K562 (cell line): ENCODE measurements at regions not wholly inside any gene's neighbourhood (a gene's known extent, or its start where the extent isn't known, plus 50 kb on each side); places are given as distances from the start of the nearest gene placed in this dataset.
A peak's percentile ranks its signal among the peaks of the same experiment; 100 is the strongest.

Experiments
- ATF1 ChIP-seq, 2 experiments: fragments of 450-650 bp in 1 of 2; IDR thresholded peaks; 2 replicates each; pipeline ENCODE4 v1.6.1; 2016; ENCODE audit warnings: missing compliant biosample characterization in 1 of 2, missing genetic modification characterization in 1 of 2
- CBFA2T2 ChIP-seq: fragments of 450-650 bp; conservative IDR thresholded peaks from 2 replicates; pipeline ENCODE4 v1.6.1; 2017; ENCODE audit warnings: mild to moderate bottlenecking
- CTBP1 ChIP-seq: fragments of 450-650 bp; IDR thresholded peaks from 2 replicates; pipeline ENCODE4 v1.6.1; 2016; ENCODE audit warnings: borderline replicate concordance
- FOXA3 ChIP-seq, 2 experiments: fragments of 450-650 bp in 1 of 2; sonication (generic) in 1 of 2; formaldehyde crosslinking; IDR thresholded peaks in 1 of 2; conservative IDR thresholded peaks in 1 of 2; 2 replicates each; pipeline versions ENCODE4 v1.4.0 to v1.8.0; 2020 to 2022; ENCODE audit warnings: mild to moderate bottlenecking in 2 of 2, missing genetic modification reagents in 1 of 2
- HMGN3 ChIP-seq: IDR thresholded peaks from 2 replicates; pipeline ENCODE4 v1.6.1; 2011; ENCODE audit warnings: borderline replicate concordance, low read depth, mild to moderate bottlenecking, mixed read lengths, low read length; ENCODE audit not compliant: insufficient read length; ENCODE audit errors: extremely low read depth
- MTA1 ChIP-seq: fragments of 450-650 bp; IDR thresholded peaks from 2 replicates; pipeline ENCODE4 v1.6.1; 2017; ENCODE audit warnings: borderline replicate concordance
- MTA2 ChIP-seq: fragments of 450-650 bp; IDR thresholded peaks from 2 replicates; pipeline ENCODE4 v1.6.1; 2016; ENCODE audit warnings: low read depth
- MTA3 ChIP-seq: fragments of 450-650 bp; formaldehyde crosslinking; IDR thresholded peaks from 2 replicates; pipeline ENCODE4 v1.6.1; 2017; ENCODE audit warnings: mild to moderate bottlenecking, borderline replicate concordance
- NFATC3 ChIP-seq: fragments of 450-650 bp; IDR thresholded peaks from 2 replicates; pipeline ENCODE4 v1.6.1; 2017; ENCODE audit warnings: mild to moderate bottlenecking
- NONO ChIP-seq, 2 experiments: fragments of 200-400 bp in 1 of 2; fragments of 450-650 bp in 1 of 2; formaldehyde crosslinking in 1 of 2; IDR thresholded peaks; 2 replicates each; pipeline ENCODE4 v1.6.1; 2017; ENCODE audit warnings: low read depth in 2 of 2, mild to moderate bottlenecking in 2 of 2, moderate library complexity in 2 of 2, low read length in 1 of 2
- OTX1 ChIP-seq: fragments of 450-650 bp; formaldehyde crosslinking; IDR thresholded peaks from 2 replicates; pipeline ENCODE4 v1.4.0; 2022; ENCODE audit warnings: mild to moderate bottlenecking
- POLR2B ChIP-seq: fragments of 450-650 bp; IDR thresholded peaks from 2 replicates; pipeline ENCODE4 v1.6.1; 2018; ENCODE audit warnings: low read depth; ENCODE audit not compliant: partially characterized antibody
- SMARCE1 ChIP-seq: fragments of 450-650 bp; IDR thresholded peaks from 2 replicates; pipeline ENCODE4 v1.7.1; 2016; ENCODE audit warnings: mild to moderate bottlenecking
- ZBTB7A ChIP-seq: IDR thresholded peaks from 2 replicates; pipeline ENCODE4 v1.6.1; 2011; ENCODE audit warnings: low read depth, mild to moderate bottlenecking, low read length, moderate library complexity, borderline replicate concordance; ENCODE audit not compliant: control insufficient read depth
- ZC3H8 ChIP-seq: fragments of 450-650 bp; IDR thresholded peaks from 2 replicates; pipeline ENCODE4 v1.6.1; 2017
- ZNF347 ChIP-seq: fragments of 450-650 bp; formaldehyde crosslinking; IDR thresholded peaks from 2 replicates; pipeline ENCODE4 v1.4.0; 2020; ENCODE audit warnings: low read depth, mild to moderate bottlenecking, moderate library complexity
- ZNF431 ChIP-seq: sonication (generic); formaldehyde crosslinking; IDR thresholded peaks from 2 replicates; pipeline ENCODE4 v1.8.0; 2022; ENCODE audit warnings: mild to moderate bottlenecking, missing genetic modification reagents
- TF ChIP-seq, protein P1 (sequence below): fragments of 450-650 bp; formaldehyde crosslinking; IDR thresholded peaks from 2 replicates; pipeline ENCODE4 v1.4.0; 2020; ENCODE audit warnings: mild to moderate bottlenecking, moderate library complexity
- TF ChIP-seq, protein P2 (sequence below): fragments of 200-800 bp; sonication (Bioruptor generic); IDR thresholded peaks from 2 replicates; pipeline ENCODE4 v1.6.1; 2017; ENCODE audit warnings: missing genetic modification characterization, missing compliant biosample characterization
- TF ChIP-seq, protein P3 (sequence below): fragments of 450-650 bp; IDR thresholded peaks from 2 replicates; pipeline ENCODE4 v1.6.1; 2016; ENCODE audit warnings: low read depth, mild to moderate bottlenecking, moderate library complexity
- TF ChIP-seq, protein P4 (sequence below): fragments of 250-450 bp; sonication (Bioruptor Pico); IDR thresholded peaks from 2 replicates; pipeline ENCODE4 v1.4.0; 2020; ENCODE audit warnings: mild to moderate bottlenecking, moderate library complexity, borderline replicate concordance
- TF ChIP-seq, protein P5 (sequence below): fragments of 450-650 bp; IDR thresholded peaks from 2 replicates; pipeline ENCODE4 v1.6.1; 2016; ENCODE audit warnings: missing biosample characterization, missing genetic modification characterization

DNA sequence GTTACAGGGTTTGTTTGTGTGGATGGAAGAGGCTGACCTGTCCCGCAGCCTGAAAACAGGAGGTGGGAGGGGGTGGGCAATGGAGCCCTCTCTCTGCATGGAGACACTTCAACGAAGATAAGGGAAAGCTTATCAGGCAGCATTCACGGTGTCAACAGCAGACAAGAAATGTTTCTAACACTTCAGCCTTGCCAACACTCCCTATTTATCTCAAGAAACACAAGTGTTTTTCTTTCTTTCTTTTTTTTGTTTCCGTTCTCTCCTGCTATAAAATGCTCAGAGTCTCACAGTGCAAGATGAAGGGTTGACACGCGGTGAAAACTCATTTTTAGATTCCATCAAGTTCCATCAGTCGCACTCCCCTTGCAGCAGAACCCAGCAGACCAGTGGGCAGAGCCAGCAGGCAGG is 594.4 kb downstream of the MATN1 start (continued):
- TF ChIP-seq, protein P1, sequence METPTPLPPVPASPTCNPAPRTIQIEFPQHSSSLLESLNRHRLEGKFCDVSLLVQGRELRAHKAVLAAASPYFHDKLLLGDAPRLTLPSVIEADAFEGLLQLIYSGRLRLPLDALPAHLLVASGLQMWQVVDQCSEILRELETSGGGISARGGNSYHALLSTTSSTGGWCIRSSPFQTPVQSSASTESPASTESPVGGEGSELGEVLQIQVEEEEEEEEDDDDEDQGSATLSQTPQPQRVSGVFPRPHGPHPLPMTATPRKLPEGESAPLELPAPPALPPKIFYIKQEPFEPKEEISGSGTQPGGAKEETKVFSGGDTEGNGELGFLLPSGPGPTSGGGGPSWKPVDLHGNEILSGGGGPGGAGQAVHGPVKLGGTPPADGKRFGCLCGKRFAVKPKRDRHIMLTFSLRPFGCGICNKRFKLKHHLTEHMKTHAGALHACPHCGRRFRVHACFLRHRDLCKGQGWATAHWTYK (CRISPR knock-in tag): peak; percentile 62; the same call in 1 of the 2 replicates
- TF ChIP-seq MTA1 (peak; percentile 72; the same call in 1 of the 2 replicates), NFATC3 (peak; percentile 74; the same call in 1 of the 2 replicates), ZBTB7A (peak; percentile 63; the same call in 1 of the 2 replicates), MTA3 (peak; percentile 37; the same call in 1 of the 2 replicates), SMARCE1 (peak; percentile 89), ATF1 (CRISPR knock-in tag; IDR thresholded peaks at IDR 0.05) (no peak), ATF1 (tag; IDR thresholded peaks at IDR 0.05) (no peak), ZC3H8 (no peak), NONO (IDR thresholded peaks at IDR 0.05; ENCODE audit: low read depth in 2 of 2, low read length in 1 of 2) (peak in 1 of 2 experiments; percentile 59; a peak in 1 of 4 replicates), OTX1 (peak; percentile 49; the same call in 1 of the 2 replicates), MTA2 (peak; percentile 94), ZNF431 (CRISPR knock-in tag) (no peak), CBFA2T2 (peak; percentile 95), ZNF347 (no peak), CTBP1 (peak; percentile 67; the same call in 1 of the 2 replicates), POLR2B (no peak), HMGN3 (peak; percentile 77), FOXA3 (CRISPR knock-in tag; conservative IDR thresholded peaks at IDR 0.05 in 1 of 2, IDR thresholded peaks at IDR 0.05 in 1 of 2) (peak in 1 of 2 experiments; percentile 53; a peak in 1 of 4 replicates)
- TF ChIP-seq, protein P2, sequence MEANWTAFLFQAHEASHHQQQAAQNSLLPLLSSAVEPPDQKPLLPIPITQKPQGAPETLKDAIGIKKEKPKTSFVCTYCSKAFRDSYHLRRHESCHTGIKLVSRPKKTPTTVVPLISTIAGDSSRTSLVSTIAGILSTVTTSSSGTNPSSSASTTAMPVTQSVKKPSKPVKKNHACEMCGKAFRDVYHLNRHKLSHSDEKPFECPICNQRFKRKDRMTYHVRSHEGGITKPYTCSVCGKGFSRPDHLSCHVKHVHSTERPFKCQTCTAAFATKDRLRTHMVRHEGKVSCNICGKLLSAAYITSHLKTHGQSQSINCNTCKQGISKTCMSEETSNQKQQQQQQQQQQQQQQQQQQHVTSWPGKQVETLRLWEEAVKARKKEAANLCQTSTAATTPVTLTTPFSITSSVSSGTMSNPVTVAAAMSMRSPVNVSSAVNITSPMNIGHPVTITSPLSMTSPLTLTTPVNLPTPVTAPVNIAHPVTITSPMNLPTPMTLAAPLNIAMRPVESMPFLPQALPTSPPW: peak; percentile 83
- TF ChIP-seq, protein P3, sequence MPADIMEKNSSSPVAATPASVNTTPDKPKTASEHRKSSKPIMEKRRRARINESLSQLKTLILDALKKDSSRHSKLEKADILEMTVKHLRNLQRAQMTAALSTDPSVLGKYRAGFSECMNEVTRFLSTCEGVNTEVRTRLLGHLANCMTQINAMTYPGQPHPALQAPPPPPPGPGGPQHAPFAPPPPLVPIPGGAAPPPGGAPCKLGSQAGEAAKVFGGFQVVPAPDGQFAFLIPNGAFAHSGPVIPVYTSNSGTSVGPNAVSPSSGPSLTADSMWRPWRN: peak; percentile 69
- TF ChIP-seq, protein P4, sequence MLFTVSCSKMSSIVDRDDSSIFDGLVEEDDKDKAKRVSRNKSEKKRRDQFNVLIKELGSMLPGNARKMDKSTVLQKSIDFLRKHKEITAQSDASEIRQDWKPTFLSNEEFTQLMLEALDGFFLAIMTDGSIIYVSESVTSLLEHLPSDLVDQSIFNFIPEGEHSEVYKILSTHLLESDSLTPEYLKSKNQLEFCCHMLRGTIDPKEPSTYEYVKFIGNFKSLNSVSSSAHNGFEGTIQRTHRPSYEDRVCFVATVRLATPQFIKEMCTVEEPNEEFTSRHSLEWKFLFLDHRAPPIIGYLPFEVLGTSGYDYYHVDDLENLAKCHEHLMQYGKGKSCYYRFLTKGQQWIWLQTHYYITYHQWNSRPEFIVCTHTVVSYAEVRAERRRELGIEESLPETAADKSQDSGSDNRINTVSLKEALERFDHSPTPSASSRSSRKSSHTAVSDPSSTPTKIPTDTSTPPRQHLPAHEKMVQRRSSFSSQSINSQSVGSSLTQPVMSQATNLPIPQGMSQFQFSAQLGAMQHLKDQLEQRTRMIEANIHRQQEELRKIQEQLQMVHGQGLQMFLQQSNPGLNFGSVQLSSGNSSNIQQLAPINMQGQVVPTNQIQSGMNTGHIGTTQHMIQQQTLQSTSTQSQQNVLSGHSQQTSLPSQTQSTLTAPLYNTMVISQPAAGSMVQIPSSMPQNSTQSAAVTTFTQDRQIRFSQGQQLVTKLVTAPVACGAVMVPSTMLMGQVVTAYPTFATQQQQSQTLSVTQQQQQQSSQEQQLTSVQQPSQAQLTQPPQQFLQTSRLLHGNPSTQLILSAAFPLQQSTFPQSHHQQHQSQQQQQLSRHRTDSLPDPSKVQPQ (CRISPR knock-in tag): no peak
- TF ChIP-seq, protein P5, sequence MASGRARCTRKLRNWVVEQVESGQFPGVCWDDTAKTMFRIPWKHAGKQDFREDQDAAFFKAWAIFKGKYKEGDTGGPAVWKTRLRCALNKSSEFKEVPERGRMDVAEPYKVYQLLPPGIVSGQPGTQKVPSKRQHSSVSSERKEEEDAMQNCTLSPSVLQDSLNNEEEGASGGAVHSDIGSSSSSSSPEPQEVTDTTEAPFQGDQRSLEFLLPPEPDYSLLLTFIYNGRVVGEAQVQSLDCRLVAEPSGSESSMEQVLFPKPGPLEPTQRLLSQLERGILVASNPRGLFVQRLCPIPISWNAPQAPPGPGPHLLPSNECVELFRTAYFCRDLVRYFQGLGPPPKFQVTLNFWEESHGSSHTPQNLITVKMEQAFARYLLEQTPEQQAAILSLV (tag): no peak
